SK-N-SH (cell line): ENCODE measurements at regions not wholly inside any gene's neighbourhood (a gene's known extent, or its start where the extent isn't known, plus 50 kb on each side); places are given as distances from the start of the nearest gene placed in this dataset.

Source experiments
- CTCF ChIP-seq: fragments of 200-600 bp; sonication (generic); IDR thresholded peaks from 2 replicates; pipeline ENCODE4 v1.6.1; 2017; ENCODE audit warnings: antibody characterized with exemption, mild to moderate bottlenecking, moderate library complexity
- EZH2phosphoT487 ChIP-seq: fragments of 200-600 bp; sonication (generic); IDR thresholded peaks from 2 replicates; pipeline ENCODE4 v1.6.1; 2017; ENCODE audit warnings: low read depth, mixed run types, mild to moderate bottlenecking, antibody characterized with exemption, moderate library complexity, borderline replicate concordance
- NFIC ChIP-seq: IDR thresholded peaks from 2 replicates; pipeline ENCODE4 v1.4.0; 2012; ENCODE audit warnings: borderline replicate concordance
- NRF1 ChIP-seq: IDR thresholded peaks from 2 replicates; pipeline ENCODE4 v1.6.1; 2012; ENCODE audit warnings: low read depth, mild to moderate bottlenecking, low read length
- RCOR1 ChIP-seq: fragments of 150-350 bp; IDR thresholded peaks from 2 replicates; pipeline ENCODE4 v1.6.1; 2017; ENCODE audit warnings: antibody characterized with exemption, low read length
- SMC3 ChIP-seq: IDR thresholded peaks from 2 replicates; pipeline ENCODE4 v1.6.1; 2012; ENCODE audit warnings: low read depth, low read length, improper control_type of control experiment
- TAF1 ChIP-seq: IDR thresholded peaks from 2 replicates; pipeline ENCODE4 v1.6.1; 2012; ENCODE audit warnings: low read depth, mild to moderate bottlenecking, low read length, moderate library complexity, borderline replicate concordance
- YY1 ChIP-seq: IDR thresholded peaks from 2 replicates; pipeline ENCODE4 v1.4.0; 2012; ENCODE audit warnings: low read depth, mild to moderate bottlenecking

- TF ChIP-seq YY1 (no peak), TAF1 (no peak), SMC3 (no peak), EZH2phosphoT487 (no peak), RCOR1 (no peak), CTCF (no peak), NFIC (no peak), NRF1 (no peak)
These were observed 62.5 kb upstream of the NRP1 start for GRCh38 chr10:33396938-33397337.
